Ishikawa (cell line): ENCODE measurements at regions not wholly inside any gene's neighbourhood (a gene's known extent, or its start where the extent isn't known, plus 50 kb on each side); places are given as distances from the start of the nearest gene placed in this dataset.

Source experiments
- CEBPB ChIP-seq: IDR thresholded peaks from 2 replicates; pipeline ENCODE4 v1.6.1; 2012
- ZBTB7A ChIP-seq: IDR thresholded peaks from 2 replicates; pipeline ENCODE4 v1.6.1; 2012; ENCODE audit warnings: low read depth

DNA sequence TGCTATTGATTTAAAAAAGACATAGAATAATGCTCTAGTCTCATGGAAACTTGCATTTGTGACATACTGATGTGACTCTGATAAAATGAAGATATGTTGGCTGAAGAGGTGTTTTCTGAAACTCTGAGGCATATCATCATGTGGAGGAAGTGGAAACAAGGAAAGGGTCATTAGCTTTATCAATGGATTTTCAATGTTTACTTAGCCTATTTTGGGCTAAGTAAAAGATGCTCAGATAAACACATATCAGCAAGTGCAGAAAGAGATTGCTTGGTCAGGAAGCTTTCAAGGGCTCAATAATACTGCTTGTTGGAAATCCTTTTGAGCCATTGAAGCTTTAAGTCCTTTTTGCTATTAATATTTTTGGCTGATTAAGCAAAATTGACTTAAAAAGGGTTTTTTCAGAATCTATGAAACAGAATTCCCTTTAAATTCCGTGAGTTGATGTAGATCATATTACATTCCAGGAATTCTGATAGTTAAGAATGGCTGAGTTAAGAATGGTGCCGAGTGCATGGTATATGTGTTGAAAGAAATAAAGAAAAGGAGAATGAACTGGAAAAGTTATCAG, 952.8 kb upstream of the SPRY2 start:
- no peak for TF ChIP-seq CEBPB
- no peak for TF ChIP-seq ZBTB7A
